ENCODE measurements at regions not wholly inside any gene's neighbourhood (a gene's known extent, or its start where the extent isn't known, plus 50 kb on each side); places are given as distances from the start of the nearest gene placed in this dataset.

DNA sequence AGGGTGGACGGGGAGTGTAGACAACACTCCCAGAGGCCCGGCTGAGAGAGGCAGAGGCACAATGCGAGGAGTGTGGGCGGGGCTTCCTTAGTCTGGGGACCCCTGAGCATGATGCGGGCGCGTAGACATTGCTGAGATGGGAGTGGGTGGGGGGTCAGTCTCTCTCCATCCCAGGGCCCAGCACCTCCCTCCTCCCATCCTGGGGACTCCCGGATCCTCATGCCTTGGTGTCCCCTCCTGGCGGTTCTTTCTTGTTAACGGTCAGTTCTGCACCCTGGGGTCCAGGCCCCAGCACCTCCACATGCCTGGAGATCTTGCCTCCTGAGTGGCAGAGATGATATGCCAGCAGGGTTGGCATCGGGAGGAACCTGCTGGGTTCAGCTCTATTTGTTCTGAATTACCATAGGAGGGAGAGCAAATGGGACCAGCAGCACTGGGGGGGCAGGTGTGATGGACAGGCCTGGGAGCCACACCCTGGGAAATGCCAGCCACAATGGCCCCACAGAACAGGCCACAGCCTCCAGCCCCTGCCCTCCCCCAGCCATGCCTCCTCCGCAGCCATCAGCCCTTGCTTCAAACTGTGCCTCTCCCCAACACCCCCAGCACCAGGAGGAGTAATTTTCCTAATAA lies 55.7 kb downstream of the RTL6 start:
- 42% methylated on average over 12 of the region's 12 CpGs for WGBS (ENCODE audit: insufficient coverage, insufficient replicate concordance, low lambda C conversion rate, missing lambda C conversion rate)
- FAIRE-seq (no peak), ATAC-seq (no peak), DNase-seq (ENCODE audit: low read depth, low spot score) (no peak)
- TF ChIP-seq CREB1 (IDR thresholded peaks at IDR 0.05; ENCODE audit: low read depth), result no peak
- TF ChIP-seq, protein P1, sequence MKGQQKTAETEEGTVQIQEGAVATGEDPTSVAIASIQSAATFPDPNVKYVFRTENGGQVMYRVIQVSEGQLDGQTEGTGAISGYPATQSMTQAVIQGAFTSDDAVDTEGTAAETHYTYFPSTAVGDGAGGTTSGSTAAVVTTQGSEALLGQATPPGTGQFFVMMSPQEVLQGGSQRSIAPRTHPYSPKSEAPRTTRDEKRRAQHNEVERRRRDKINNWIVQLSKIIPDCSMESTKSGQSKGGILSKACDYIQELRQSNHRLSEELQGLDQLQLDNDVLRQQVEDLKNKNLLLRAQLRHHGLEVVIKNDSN (IDR thresholded peaks at IDR 0.05; ENCODE audit: borderline replicate concordance, extremely low read length, insufficient read depth, low read depth, low read length), result no peak
- TF ChIP-seq TBL1XR1 (IDR thresholded peaks at IDR 0.05; ENCODE audit: low read depth, low read length), result no peak
- TF ChIP-seq EED (IDR thresholded peaks at IDR 0.05; ENCODE audit: low read depth), result no peak
- no peak for TF ChIP-seq SMAD1 (IDR thresholded peaks at IDR 0.05; ENCODE audit: low read depth, partially characterized antibody)
- TF ChIP-seq, protein P2, sequence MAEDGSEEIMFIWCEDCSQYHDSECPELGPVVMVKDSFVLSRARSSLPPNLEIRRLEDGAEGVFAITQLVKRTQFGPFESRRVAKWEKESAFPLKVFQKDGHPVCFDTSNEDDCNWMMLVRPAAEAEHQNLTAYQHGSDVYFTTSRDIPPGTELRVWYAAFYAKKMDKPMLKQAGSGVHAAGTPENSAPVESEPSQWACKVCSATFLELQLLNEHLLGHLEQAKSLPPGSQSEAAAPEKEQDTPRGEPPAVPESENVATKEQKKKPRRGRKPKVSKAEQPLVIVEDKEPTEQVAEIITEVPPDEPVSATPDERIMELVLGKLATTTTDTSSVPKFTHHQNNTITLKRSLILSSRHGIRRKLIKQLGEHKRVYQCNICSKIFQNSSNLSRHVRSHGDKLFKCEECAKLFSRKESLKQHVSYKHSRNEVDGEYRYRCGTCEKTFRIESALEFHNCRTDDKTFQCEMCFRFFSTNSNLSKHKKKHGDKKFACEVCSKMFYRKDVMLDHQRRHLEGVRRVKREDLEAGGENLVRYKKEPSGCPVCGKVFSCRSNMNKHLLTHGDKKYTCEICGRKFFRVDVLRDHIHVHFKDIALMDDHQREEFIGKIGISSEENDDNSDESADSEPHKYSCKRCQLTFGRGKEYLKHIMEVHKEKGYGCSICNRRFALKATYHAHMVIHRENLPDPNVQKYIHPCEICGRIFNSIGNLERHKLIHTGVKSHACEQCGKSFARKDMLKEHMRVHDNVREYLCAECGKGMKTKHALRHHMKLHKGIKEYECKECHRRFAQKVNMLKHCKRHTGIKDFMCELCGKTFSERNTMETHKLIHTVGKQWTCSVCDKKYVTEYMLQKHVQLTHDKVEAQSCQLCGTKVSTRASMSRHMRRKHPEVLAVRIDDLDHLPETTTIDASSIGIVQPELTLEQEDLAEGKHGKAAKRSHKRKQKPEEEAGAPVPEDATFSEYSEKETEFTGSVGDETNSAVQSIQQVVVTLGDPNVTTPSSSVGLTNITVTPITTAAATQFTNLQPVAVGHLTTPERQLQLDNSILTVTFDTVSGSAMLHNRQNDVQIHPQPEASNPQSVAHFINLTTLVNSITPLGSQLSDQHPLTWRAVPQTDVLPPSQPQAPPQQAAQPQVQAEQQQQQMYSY (CRISPR knock-in tag; IDR thresholded peaks at IDR 0.05), result no peak
- no peak for TF ChIP-seq EZH2 (IDR thresholded peaks at IDR 0.05; ENCODE audit: borderline replicate concordance, control insufficient read depth, low read depth, low read length)
- TF ChIP-seq NR2C2 (IDR thresholded peaks at IDR 0.05; ENCODE audit: borderline replicate concordance, control insufficient read depth, insufficient read length, low read depth), result no peak
- TF ChIP-seq SUZ12 (IDR thresholded peaks at IDR 0.05; ENCODE audit: unreplicated experiment), result no peak
- no peak overlapping the region for H3K4me3 ChIP-seq
- CTCF ChIA-PET, result no interaction called here
- no peaks in the 10 kb centered on the region for H4K20me1 ChIP-seq (ENCODE audit: control insufficient read depth, insufficient read depth)
- H3K9me3 ChIP-seq (replicated peaks; ENCODE audit: control insufficient read depth, insufficient read depth, low read length), result 0 out of 3 replicates have a peak, but pooled peaks cover 2% of the 10 kb centered on the region
- SMC1A ChIA-PET (ENCODE audit: uncharacterized antibody, unreplicated experiment), result no interaction called here
- RAD21 ChIA-PET (ENCODE audit: unreplicated experiment), result no interaction called here
- intact Hi-C loops (cut with micrococcal nuclease; ENCODE audit: unreplicated experiment), result no loop called here
- in situ Hi-C loops (cut with MboI), result no loop called here
- H3K79me2 ChIP-seq (ENCODE audit: control insufficient read depth, insufficient read depth, low read length), result no peaks in the 10 kb centered on the region
- H3K36me3 ChIP-seq (ENCODE audit: control insufficient read depth in 2 of 2, insufficient read depth in 2 of 2, low read length in 1 of 2), result no peaks in the 10 kb centered on the region
- no peak overlapping the region for H3K4me2 ChIP-seq (ENCODE audit: control insufficient read depth, insufficient read depth)
- H3K27ac ChIP-seq (ENCODE audit: control insufficient read depth, insufficient read depth), result no peak overlapping the region
- H3K27me3 ChIP-seq (replicated peaks in 1 of 2; ENCODE audit: control insufficient read depth in 2 of 2, insufficient read depth in 2 of 2, low read length in 1 of 2), result no peaks in the 10 kb centered on the region; a peak in 1 of 4 replicates
- BruUV-seq (replicated peaks), result no TSS peak
- POLR2A ChIA-PET, result no interaction called here
- H3K4me1 ChIP-seq (ENCODE audit: control insufficient read depth, insufficient read depth, low read length), result no peaks in the 10 kb centered on the region
- H2AFZ ChIP-seq (ENCODE audit: control insufficient read depth, low read depth, low read length), result no peak overlapping the region
- no peak overlapping the region for H3K9ac ChIP-seq (ENCODE audit: control insufficient read depth, insufficient read depth, low read length)

Measured in GM12878 (cell line).